ENCODE measurements at regions not wholly inside any gene's neighbourhood (a gene's known extent, or its start where the extent isn't known, plus 50 kb on each side); places are given as distances from the start of the nearest gene placed in this dataset.

DNA sequence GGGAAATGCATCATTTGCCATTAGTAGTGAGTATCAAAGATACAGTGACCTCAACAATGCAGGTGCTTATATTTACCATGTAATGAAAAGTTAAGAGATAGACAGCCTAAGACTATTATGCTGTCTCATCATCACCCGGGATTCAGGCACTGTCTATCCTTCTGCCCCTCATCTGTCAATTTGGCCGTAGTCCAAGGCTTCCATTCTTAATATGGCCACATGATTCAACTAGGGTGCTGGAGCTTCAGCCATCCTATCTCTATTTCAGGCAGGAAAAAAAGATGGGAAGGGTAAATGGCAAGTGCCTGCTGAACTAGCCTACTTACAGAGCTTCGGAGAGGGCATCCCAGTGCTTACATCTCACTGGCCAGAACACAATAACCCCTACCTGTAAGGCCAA is 196.7 kb upstream of the LNX1 start:
- no peak for TF ChIP-seq POU2F2 (IDR thresholded peaks at IDR 0.05; ENCODE audit: low read depth, low read length)
- no peak for TF ChIP-seq POLR2A (IDR thresholded peaks at IDR 0.05; ENCODE audit: low read depth, low read length)
- TF ChIP-seq POLR2AphosphoS5 (IDR thresholded peaks at IDR 0.05; ENCODE audit: low read depth, low read length): no peak
- TF ChIP-seq TAF1 (IDR thresholded peaks at IDR 0.05; ENCODE audit: low read depth, low read length): no peak
- TF ChIP-seq PAX5 (IDR thresholded peaks at IDR 0.05; ENCODE audit: insufficient read depth, low read length, severe bottlenecking): no peak
- TF ChIP-seq SPI1 (IDR thresholded peaks at IDR 0.05; ENCODE audit: low read depth, low read length): no peak
- DNase-seq (ENCODE audit: insufficient read length, low spot score) (no peak), FAIRE-seq (no peak)

DNA sequence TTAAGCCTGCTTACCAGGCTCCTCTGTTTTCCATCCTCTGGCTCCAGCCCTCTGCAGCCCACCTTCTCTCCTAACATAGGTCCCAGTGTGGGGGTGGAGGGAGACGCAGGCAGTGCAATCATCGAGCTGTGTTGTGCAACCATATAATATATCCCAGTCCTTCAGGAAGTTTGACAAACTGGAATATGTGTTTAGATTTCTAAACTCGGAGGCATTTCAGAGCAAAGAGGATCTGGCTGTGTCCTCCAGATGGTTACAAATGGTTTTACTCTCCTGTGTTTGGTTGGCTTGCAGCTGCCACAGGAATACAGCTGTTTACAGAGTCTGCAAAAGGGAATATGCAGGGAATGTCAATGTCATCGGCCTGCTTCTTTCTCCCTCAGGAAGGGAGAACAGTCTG is 195.3 kb upstream of the LNX1 start:
- FAIRE-seq (no peak), DNase-seq (ENCODE audit: insufficient read length, low spot score) (no peak)
- TF ChIP-seq POLR2A (IDR thresholded peaks at IDR 0.05; ENCODE audit: low read depth, low read length): no peak
- TF ChIP-seq POLR2AphosphoS5 (IDR thresholded peaks at IDR 0.05; ENCODE audit: low read depth, low read length): no peak
- no peak for TF ChIP-seq SPI1 (IDR thresholded peaks at IDR 0.05; ENCODE audit: low read depth, low read length)
- TF ChIP-seq PAX5 (IDR thresholded peaks at IDR 0.05; ENCODE audit: insufficient read depth, low read length, severe bottlenecking): no peak
- TF ChIP-seq POU2F2 (IDR thresholded peaks at IDR 0.05; ENCODE audit: low read depth, low read length): no peak
- no peak for TF ChIP-seq TAF1 (IDR thresholded peaks at IDR 0.05; ENCODE audit: low read depth, low read length)

- no peak for FAIRE-seq
- no peak for DNase-seq (ENCODE audit: insufficient read length, low spot score)
- TF ChIP-seq TAF1 (IDR thresholded peaks at IDR 0.05; ENCODE audit: low read depth, low read length): no peak
- TF ChIP-seq PAX5 (IDR thresholded peaks at IDR 0.05; ENCODE audit: insufficient read depth, low read length, severe bottlenecking): no peak
- no peak for TF ChIP-seq POU2F2 (IDR thresholded peaks at IDR 0.05; ENCODE audit: low read depth, low read length)
- TF ChIP-seq SPI1 (IDR thresholded peaks at IDR 0.05; ENCODE audit: low read depth, low read length): no peak
- no peak for TF ChIP-seq POLR2AphosphoS5 (IDR thresholded peaks at IDR 0.05; ENCODE audit: low read depth, low read length)
- no peak for TF ChIP-seq POLR2A (IDR thresholded peaks at IDR 0.05; ENCODE audit: low read depth, low read length)
Observed at GRCh38 chr4:53785996-53786395, 194.7 kb upstream of the LNX1 start.

- FAIRE-seq: no peak
Observed at GRCh38 chr4:53784112-53784511, 192.8 kb upstream of the LNX1 start.

GRCh38 chr4:53783208-53783859 is 192.0 kb upstream of the LNX1 start:
- DNase-seq (ENCODE audit: insufficient read length, low spot score) (no peak), FAIRE-seq (no peak)
- TF ChIP-seq SPI1 (IDR thresholded peaks at IDR 0.05; ENCODE audit: low read depth, low read length): no peak
- no peak for TF ChIP-seq PAX5 (IDR thresholded peaks at IDR 0.05; ENCODE audit: insufficient read depth, low read length, severe bottlenecking)

More at GRCh38 chr4:53784112-53784511, 192.8 kb upstream of the LNX1 start:
- TF ChIP-seq TAF1 (IDR thresholded peaks at IDR 0.05; ENCODE audit: low read depth, low read length) (no peak), POU2F2 (IDR thresholded peaks at IDR 0.05; ENCODE audit: low read depth, low read length) (no peak), POLR2A (IDR thresholded peaks at IDR 0.05; ENCODE audit: low read depth, low read length) (no peak), SPI1 (IDR thresholded peaks at IDR 0.05; ENCODE audit: low read depth, low read length) (no peak)
- DNase-seq (ENCODE audit: insufficient read length, low spot score): no peak

GRCh38 chr4:53782458-53782845 is 191.2 kb upstream of the LNX1 start:
- FAIRE-seq: no peak
- TF ChIP-seq POLR2A (IDR thresholded peaks at IDR 0.05; ENCODE audit: low read depth, low read length): no peak
- TF ChIP-seq POLR2AphosphoS5 (IDR thresholded peaks at IDR 0.05; ENCODE audit: low read depth, low read length): no peak
- TF ChIP-seq TAF1 (IDR thresholded peaks at IDR 0.05; ENCODE audit: low read depth, low read length): no peak
- no peak for TF ChIP-seq PAX5 (IDR thresholded peaks at IDR 0.05; ENCODE audit: insufficient read depth, low read length, severe bottlenecking)
- TF ChIP-seq SPI1 (IDR thresholded peaks at IDR 0.05; ENCODE audit: low read depth, low read length): no peak
- TF ChIP-seq POU2F2 (IDR thresholded peaks at IDR 0.05; ENCODE audit: low read depth, low read length): no peak
- DNase-seq (ENCODE audit: insufficient read length, low spot score): no peak

GRCh38 chr4:53781629-53782457 is 190.6 kb upstream of the LNX1 start:
- no peak for DNase-seq (ENCODE audit: insufficient read length, low spot score)
- TF ChIP-seq POLR2AphosphoS5 (IDR thresholded peaks at IDR 0.05; ENCODE audit: low read depth, low read length) (no peak), TAF1 (IDR thresholded peaks at IDR 0.05; ENCODE audit: low read depth, low read length) (no peak), SPI1 (IDR thresholded peaks at IDR 0.05; ENCODE audit: low read depth, low read length) (no peak), POLR2A (IDR thresholded peaks at IDR 0.05; ENCODE audit: low read depth, low read length) (no peak), POU2F2 (IDR thresholded peaks at IDR 0.05; ENCODE audit: low read depth, low read length) (no peak), PAX5 (IDR thresholded peaks at IDR 0.05; ENCODE audit: insufficient read depth, low read length, severe bottlenecking) (no peak)
- FAIRE-seq: no peak

- no peak for TF ChIP-seq SPI1 (IDR thresholded peaks at IDR 0.05; ENCODE audit: low read depth, low read length)
- FAIRE-seq: no peak
- DNase-seq (ENCODE audit: insufficient read length, low spot score): no peak
Observed at GRCh38 chr4:53780736-53781400, 189.6 kb upstream of the LNX1 start.

DNA sequence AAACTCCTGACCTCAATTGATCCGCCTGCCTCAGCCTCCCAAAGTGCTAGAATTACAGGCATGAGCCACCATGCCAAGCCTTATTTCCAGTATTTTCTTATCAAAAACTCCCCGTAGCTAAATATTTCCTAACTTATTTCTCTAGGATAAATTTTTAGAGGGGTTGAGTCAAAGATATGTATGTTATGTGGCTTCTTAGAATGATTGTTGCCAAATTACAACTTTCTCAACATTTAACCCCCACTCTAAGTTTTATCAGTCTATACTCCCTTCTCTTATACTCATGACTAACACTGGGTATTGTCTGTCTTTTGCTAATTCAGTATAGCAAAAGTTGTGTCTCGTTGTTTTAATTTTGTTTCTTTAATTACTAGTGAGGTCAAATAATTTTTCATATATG is 187.7 kb upstream of the LNX1 start:
- TF ChIP-seq TAF1 (IDR thresholded peaks at IDR 0.05; ENCODE audit: low read depth, low read length): no peak
- no peak for TF ChIP-seq POLR2AphosphoS5 (IDR thresholded peaks at IDR 0.05; ENCODE audit: low read depth, low read length)
- TF ChIP-seq POU2F2 (IDR thresholded peaks at IDR 0.05; ENCODE audit: low read depth, low read length): no peak
- TF ChIP-seq SPI1 (IDR thresholded peaks at IDR 0.05; ENCODE audit: low read depth, low read length): no peak
- TF ChIP-seq PAX5 (IDR thresholded peaks at IDR 0.05; ENCODE audit: insufficient read depth, low read length, severe bottlenecking): no peak
- TF ChIP-seq POLR2A (IDR thresholded peaks at IDR 0.05; ENCODE audit: low read depth, low read length): no peak
- DNase-seq (ENCODE audit: insufficient read length, low spot score) (no peak), FAIRE-seq (no peak)
